ENCODE measurements at regions not wholly inside any gene's neighbourhood (a gene's known extent, or its start where the extent isn't known, plus 50 kb on each side); places are given as distances from the start of the nearest gene placed in this dataset.
A peak's percentile ranks its signal among the peaks of the same experiment; 100 is the strongest.

- H3K4me1 ChIP-seq = peaks cover 0 to 8% (median 0%) of the 10 kb centered on the region in 4 donors
- H3K27ac ChIP-seq = no peak overlapping the region
- no peaks in the 10 kb centered on the region for H3K9me3 ChIP-seq
- TF ChIP-seq CTCF (IDR thresholded peaks at IDR 0.05) (no peak), POLR2A (IDR thresholded peaks at IDR 0.05) (no peak)
- no peak for DNase-seq
- no peaks in the 10 kb centered on the region for H3K36me3 ChIP-seq
- intact Hi-C loops (cut with DNase I) = no loop called here
- H3K4me3 ChIP-seq = no peak overlapping the region
- ATAC-seq = no peak
- H3K27me3 ChIP-seq = no peaks in the 10 kb centered on the region
- 40% methylated on average over 2 of the region's 2 CpGs for WGBS (ENCODE audit: insufficient coverage, low coverage, low lambda C conversion rate, missing lambda C conversion rate)
Observed at GRCh38 chr6:104170401-104170800, 689.3 kb downstream of the HACE1 start.

- Histone ChIP-seq H3K9me3 (no peaks in the 10 kb centered on the region), H3K4me3 (no peak overlapping the region), H3K27me3 (no peaks in the 10 kb centered on the region), H3K27ac (no peak overlapping the region), H3K4me1 (no peaks in the 10 kb centered on the region), H3K36me3 (no peaks in the 10 kb centered on the region)
- TF ChIP-seq POLR2A (IDR thresholded peaks at IDR 0.05) = no peak
- no peak for TF ChIP-seq CTCF (IDR thresholded peaks at IDR 0.05)
- no peak for DNase-seq
- intact Hi-C loops (cut with DNase I) = no loop called here
- ATAC-seq = no peak
Observed at GRCh38 chr6:104166055-104166668, 693.6 kb downstream of the HACE1 start.

- Histone ChIP-seq H3K36me3 (no peaks in the 10 kb centered on the region), H3K4me1 (no peaks in the 10 kb centered on the region), H3K9me3 (no peaks in the 10 kb centered on the region), H3K4me3 (no peak overlapping the region), H3K27me3 (no peaks in the 10 kb centered on the region), H3K27ac (no peak overlapping the region)
- 84% methylated on average over 3 of the region's 5 CpGs for WGBS (ENCODE audit: insufficient coverage, low coverage, low lambda C conversion rate, missing lambda C conversion rate)
- no peak for TF ChIP-seq CTCF (IDR thresholded peaks at IDR 0.05)
- no peak for TF ChIP-seq POLR2A (IDR thresholded peaks at IDR 0.05)
- ATAC-seq (peak in 1 of 4 donors; percentile 14), DNase-seq (no peak)
- intact Hi-C loops (cut with DNase I) = no loop called here
Observed at GRCh38 chr6:104162036-104162669, 697.6 kb downstream of the HACE1 start.

GRCh38 chr6:104159045-104159618 is 700.6 kb downstream of the HACE1 start:
- DNase-seq (no peak), ATAC-seq (no peak)
- intact Hi-C loops (cut with DNase I) = no loop called here
- 66% methylated on average over 2 of the region's 2 CpGs for WGBS (ENCODE audit: insufficient coverage, low coverage, low lambda C conversion rate, missing lambda C conversion rate)
- Histone ChIP-seq H3K4me1 (no peaks in the 10 kb centered on the region), H3K4me3 (no peak overlapping the region), H3K27me3 (no peaks in the 10 kb centered on the region), H3K27ac (no peak overlapping the region), H3K9me3 (no peaks in the 10 kb centered on the region), H3K36me3 (no peaks in the 10 kb centered on the region)
- TF ChIP-seq CTCF (IDR thresholded peaks at IDR 0.05) (no peak), POLR2A (IDR thresholded peaks at IDR 0.05) (no peak)
